HG03103 (cell line): ENCODE measurements at regions not wholly inside any gene's neighbourhood (a gene's known extent, or its start where the extent isn't known, plus 50 kb on each side); places are given as distances from the start of the nearest gene placed in this dataset.

Experiments
- ATAC-seq: cut with Tn5 transposase; IDR thresholded peaks from one replicate; pipeline ENCODE4 v1.9.1; 2021; ENCODE audit warnings: low read depth; ENCODE audit not compliant: unreplicated experiment

- ATAC-seq, result no peak
Observed at GRCh38 chr19:31629579-31630363, 280.5 kb upstream of the TSHZ3 start.

GRCh38 chr19:31633014-31633413 lies 283.8 kb upstream of the TSHZ3 start:
- ATAC-seq, result no peak

- ATAC-seq, result no peak
Observed at GRCh38 chr19:31639306-31639705, 290.1 kb upstream of the TSHZ3 start.

- no peak for ATAC-seq
Observed at GRCh38 chr19:31641591-31641990, 292.4 kb upstream of the TSHZ3 start.

- ATAC-seq, result no peak
Observed at GRCh38 chr19:31648347-31648746, 299.1 kb upstream of the TSHZ3 start.

- ATAC-seq, result no peak
Observed at GRCh38 chr19:31656507-31656906, 307.3 kb upstream of the TSHZ3 start.

- ATAC-seq, result no peak
Observed at GRCh38 chr19:31658993-31659896, 310.0 kb upstream of the TSHZ3 start.

GRCh38 chr19:31659897-31660210 lies 310.6 kb upstream of the TSHZ3 start:
- no peak for ATAC-seq

- ATAC-seq, result no peak
Observed at GRCh38 chr19:31664096-31664495, 314.9 kb upstream of the TSHZ3 start.

GRCh38 chr19:31664997-31665396 lies 315.8 kb upstream of the TSHZ3 start:
- no peak for ATAC-seq

- ATAC-seq, result no peak
Observed at GRCh38 chr19:31666126-31666525, 316.9 kb upstream of the TSHZ3 start.

- ATAC-seq, result no peak
Observed at GRCh38 chr19:31667106-31667505, 317.9 kb upstream of the TSHZ3 start.

- no peak for ATAC-seq
Observed at GRCh38 chr19:31668921-31669320, 319.7 kb upstream of the TSHZ3 start.

GRCh38 chr19:31670931-31671330 lies 321.7 kb upstream of the TSHZ3 start:
- ATAC-seq, result no peak

GRCh38 chr19:31671411-31672035 lies 322.3 kb upstream of the TSHZ3 start:
- ATAC-seq, result no peak

- ATAC-seq, result no peak
Observed at GRCh38 chr19:31674503-31675192, 325.4 kb upstream of the TSHZ3 start.

GRCh38 chr19:31675193-31675913 lies 326.1 kb upstream of the TSHZ3 start:
- ATAC-seq, result no peak

- ATAC-seq, result no peak
Observed at GRCh38 chr19:31676271-31677004, 327.2 kb upstream of the TSHZ3 start.

GRCh38 chr19:31678421-31678820 lies 329.2 kb upstream of the TSHZ3 start:
- ATAC-seq, result no peak

- ATAC-seq, result no peak
Observed at GRCh38 chr19:31681121-31681520, 331.9 kb upstream of the TSHZ3 start.
